GM10248 (cell line): ENCODE measurements at regions not wholly inside any gene's neighbourhood (a gene's known extent, or its start where the extent isn't known, plus 50 kb on each side); places are given as distances from the start of the nearest gene placed in this dataset.

Experiments
- CTCF ChIA-PET: fragments of 300-600 bp; sonication (Branson Sonifier 250); formaldehyde crosslinking; extraction: SDS; loops from one replicate; lab custom pipeline; 2021; ENCODE audit warnings: antibody characterized with exemption; lab: Yijun Ruan, JAX
- POLR2A ChIA-PET: fragments of 350-650 bp; sonication (Branson Sonifier 250); formaldehyde crosslinking; extraction: SDS; loops from one replicate; lab custom pipeline; 2020; ENCODE audit warnings: antibody characterized with exemption; lab: Yijun Ruan, JAX
- DNase-seq: peaks from one replicate; pipeline ENCODE4 v3.0.0; 2012; ENCODE audit errors: extremely low spot score
- TF ChIP-seq, protein P1 (sequence below): IDR thresholded peaks from 2 replicates; pipeline ENCODE4 v1.5.1; 2012; ENCODE audit warnings: mild to moderate bottlenecking, low read depth; ENCODE audit errors: extremely low read depth, missing control alignments, control extremely low read depth

DNA sequence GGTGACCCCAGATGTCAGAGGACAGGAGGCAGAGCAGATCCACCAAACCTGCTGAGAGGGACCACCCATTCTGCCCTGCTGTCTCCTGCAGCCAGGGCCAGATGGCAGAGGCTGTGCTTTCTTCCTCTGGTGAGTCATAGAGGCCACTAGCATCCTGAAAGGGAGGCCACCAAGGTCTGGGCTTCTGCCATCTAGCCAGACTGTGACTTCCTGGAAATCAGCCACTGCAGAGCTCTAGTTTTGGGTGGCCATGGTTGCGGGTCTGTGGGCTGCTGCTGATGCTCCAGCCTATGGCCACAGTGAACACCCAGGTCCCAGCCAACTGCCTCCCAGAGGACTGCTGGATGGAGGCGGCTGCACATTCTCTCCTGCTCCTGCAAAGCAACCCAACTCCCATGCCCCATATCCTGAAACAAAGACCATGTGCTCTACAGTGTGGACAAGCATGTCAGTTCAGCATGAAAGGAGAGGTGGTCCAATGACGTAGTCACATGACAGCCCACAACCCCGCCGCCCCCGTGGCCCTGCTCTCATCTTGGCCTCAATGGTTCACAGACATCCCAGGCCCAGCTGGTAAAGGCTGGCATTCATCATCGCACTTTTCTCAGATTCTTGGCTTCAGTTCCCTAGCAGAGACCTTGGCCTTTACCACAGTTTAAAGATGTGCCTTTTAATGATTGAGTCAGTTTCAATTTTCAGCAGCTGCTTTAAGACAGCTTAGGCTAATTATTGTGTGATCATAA lies 73.9 kb upstream of the CXCL12 start:
- no peak for DNase-seq
- POLR2A ChIA-PET = no interaction called here
- CTCF ChIA-PET = no interaction called here
- TF ChIP-seq, protein P1, sequence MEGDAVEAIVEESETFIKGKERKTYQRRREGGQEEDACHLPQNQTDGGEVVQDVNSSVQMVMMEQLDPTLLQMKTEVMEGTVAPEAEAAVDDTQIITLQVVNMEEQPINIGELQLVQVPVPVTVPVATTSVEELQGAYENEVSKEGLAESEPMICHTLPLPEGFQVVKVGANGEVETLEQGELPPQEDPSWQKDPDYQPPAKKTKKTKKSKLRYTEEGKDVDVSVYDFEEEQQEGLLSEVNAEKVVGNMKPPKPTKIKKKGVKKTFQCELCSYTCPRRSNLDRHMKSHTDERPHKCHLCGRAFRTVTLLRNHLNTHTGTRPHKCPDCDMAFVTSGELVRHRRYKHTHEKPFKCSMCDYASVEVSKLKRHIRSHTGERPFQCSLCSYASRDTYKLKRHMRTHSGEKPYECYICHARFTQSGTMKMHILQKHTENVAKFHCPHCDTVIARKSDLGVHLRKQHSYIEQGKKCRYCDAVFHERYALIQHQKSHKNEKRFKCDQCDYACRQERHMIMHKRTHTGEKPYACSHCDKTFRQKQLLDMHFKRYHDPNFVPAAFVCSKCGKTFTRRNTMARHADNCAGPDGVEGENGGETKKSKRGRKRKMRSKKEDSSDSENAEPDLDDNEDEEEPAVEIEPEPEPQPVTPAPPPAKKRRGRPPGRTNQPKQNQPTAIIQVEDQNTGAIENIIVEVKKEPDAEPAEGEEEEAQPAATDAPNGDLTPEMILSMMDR = no peak

DNA sequence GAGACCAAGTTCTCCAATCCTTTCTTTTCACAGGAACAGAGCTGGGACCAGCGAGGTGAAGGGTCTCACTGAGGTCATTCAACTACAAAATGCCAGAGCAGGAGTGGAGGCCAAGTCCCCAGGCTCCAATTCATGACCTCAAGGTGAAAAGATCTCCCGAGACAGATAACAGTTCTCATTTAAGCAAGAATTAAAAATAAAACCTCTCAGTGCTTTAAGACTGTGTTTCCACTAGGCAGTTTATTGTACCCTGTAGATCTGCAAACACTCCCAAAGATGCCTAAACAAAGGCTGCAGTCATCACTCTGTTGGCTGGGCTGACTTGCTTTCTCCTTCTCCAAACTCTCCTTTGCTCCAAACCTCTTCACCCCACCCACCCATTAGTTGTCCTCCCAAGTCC lies 74.8 kb upstream of the CXCL12 start:
- POLR2A ChIA-PET = no interaction called here
- DNase-seq = no peak
- TF ChIP-seq, protein P1 = no peak
- CTCF ChIA-PET = no interaction called here

DNA sequence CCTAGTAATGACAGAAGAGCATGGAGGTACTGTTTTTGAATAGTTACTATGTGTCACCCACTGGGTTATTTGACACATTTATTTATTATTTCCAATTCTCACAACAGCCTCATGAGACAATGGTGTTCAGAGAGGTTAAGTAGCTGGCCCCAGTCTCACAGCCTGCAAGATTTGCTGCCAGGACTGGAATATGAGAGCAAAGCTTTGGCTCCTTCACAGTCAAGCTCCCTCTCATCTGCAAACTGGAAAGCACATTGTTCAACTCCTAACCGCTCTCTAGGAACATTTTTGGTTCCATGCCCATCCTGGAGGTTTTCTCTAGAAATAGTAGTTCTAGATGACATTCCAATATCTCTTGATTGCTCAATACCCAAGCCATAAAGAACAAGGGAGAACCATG lies 75.5 kb upstream of the CXCL12 start:
- TF ChIP-seq, protein P1 = no peak
- ChIA-PET CTCF (interaction anchor here (1.3 kb wide), 1 partner anchor 10 kb away, joined by 3 read pairs; no protein-coding TSS in a partner anchor), POLR2A (no interaction called here)
- DNase-seq = no peak

DNA sequence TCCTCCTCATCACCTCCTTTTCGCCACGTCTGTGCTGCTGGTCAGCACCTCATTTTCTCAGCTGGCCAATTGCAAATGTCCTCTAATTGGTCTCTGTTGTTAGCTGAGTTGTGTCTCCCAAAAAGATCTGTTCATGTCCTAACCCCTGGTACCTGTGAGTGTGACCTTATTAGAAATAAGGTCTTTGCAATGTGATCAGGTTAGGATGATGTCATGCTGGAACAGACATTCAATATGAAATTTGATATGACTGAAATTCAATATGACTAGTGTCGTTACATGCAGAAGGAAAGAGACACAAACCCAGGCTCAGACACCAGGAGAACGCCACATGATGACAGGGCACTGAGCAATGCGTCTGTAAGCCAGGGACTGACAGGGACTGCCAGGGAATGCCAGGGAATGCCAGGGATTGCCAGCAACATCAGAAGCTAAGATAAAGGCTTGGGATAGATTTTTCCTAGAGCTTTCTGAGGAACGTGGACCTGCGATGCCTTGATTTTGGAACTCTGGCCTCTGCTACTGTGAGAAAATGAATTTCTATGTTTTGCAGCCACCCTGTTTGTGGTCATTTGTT lies 77.5 kb upstream of the CXCL12 start:
- DNase-seq = no peak
- TF ChIP-seq, protein P1 = no peak
- ChIA-PET POLR2A (no interaction called here), CTCF (no interaction called here)

DNA sequence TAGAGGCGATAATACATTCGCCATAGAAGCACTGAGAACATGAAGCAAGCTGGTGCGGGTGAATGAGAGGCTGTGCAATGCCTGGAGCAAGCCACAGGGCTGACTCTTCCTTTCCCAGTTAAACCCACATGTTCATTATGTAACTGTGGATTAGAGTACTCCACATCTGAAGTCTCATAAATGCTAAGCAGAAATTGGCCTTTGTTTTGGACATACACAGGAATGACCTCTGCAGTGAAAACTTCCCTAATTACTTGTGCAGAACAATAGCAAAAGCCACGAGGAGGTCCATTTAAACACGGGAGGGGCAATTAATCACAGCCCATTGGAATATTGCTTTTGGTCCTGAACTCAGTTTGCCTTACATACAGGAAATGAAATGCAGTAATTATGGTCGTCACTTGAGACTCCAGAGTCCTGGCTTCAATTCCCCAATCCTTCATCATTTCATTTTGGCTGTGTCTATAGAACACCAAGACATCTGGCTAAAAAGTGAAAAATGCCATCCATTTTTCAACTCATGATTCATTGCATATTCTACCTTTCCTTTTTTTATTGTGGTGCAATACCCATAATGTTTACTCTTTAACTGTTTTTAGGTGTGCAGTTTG lies 78.7 kb upstream of the CXCL12 start:
- ChIA-PET POLR2A (no interaction called here), CTCF (no interaction called here)
- TF ChIP-seq, protein P1 = no peak
- DNase-seq = no peak

DNA sequence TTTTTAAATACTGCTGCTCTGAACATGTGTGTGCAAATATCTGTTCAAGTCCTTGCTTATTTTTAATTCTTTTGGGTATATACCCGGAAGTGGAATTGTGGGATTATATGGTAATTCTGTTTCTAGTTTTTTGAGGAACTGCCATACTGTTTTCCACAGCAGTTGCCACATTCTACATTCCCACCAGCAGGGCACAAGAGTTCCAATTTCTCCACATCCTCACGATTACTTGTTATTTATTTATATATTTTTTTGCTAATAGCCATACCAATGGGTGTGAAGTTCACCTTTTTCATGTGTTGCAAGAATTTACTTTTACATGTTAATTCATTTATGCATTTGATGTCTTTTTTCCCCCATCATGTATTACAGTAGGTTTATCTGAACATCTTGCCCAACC lies 79.6 kb upstream of the CXCL12 start:
- no peak for DNase-seq
- CTCF ChIA-PET = no interaction called here
- TF ChIP-seq, protein P1 = no peak
- POLR2A ChIA-PET = no interaction called here
